COLO829 (cell line): ENCODE measurements at regions not wholly inside any gene's neighbourhood (a gene's known extent, or its start where the extent isn't known, plus 50 kb on each side); places are given as distances from the start of the nearest gene placed in this dataset.

Source experiments
- DNase-seq: peaks from one replicate; pipeline ENCODE4 v3.0.0; 2012; ENCODE audit warnings: low spot score

DNA sequence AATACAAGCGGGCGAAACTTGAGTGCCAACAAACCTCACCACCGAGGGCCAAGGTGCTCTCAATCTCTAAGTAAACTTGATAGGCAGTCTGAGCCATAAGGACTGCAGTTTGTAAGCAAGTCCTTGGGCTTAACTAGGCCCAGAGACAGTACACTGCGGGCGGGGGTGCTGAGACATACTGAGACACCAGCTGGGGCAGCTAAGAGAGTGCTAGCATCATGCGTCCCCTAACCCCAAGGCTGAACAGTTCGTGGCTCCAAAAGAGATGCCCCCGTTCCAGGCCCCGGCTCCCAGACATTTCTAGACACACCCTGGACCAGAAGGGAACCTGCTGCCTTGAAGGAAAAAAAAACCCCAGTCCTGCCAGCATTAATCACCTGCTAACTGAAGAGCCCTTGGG lies 126.8 kb upstream of the PRDX4 start:
- no peak for DNase-seq

DNA sequence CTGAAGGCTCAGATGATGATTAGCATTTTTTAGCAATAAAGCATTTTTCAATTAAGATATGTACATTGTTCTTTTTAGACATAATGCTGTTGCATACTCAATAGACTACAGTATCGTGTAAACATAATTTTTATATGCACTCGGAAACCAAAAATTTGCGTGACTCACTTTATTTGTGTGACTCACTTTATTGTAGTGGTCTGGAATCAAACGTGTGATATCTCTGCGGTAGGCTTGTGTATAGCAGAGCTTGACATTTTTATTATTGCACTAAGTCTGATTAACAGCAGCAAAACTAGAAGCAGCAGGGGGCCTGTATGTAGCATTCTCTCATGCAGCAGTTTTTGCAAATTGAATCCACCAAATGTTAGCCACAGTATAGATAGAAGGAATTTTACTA lies 119.1 kb upstream of the PRDX4 start:
- DNase-seq, result no peak

DNA sequence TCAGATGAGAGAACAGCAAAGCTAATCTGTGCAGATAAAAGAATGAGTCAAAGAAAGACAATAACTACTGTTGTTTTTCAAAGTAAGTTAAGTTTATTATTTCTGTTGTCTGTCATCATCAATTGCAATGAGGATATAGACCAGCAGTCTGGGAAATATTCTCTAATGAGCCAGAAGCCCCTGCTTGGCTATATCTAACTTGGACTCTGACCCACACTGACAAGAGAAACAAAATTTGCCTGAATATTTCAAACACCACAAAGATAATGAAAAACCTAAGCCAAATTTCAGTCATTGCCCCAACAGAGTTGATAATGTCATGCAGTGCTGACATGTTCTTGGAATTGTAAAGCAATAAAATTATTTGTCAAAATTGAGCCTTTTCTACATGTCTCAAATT lies 115.0 kb upstream of the PRDX4 start:
- no peak for DNase-seq

DNA sequence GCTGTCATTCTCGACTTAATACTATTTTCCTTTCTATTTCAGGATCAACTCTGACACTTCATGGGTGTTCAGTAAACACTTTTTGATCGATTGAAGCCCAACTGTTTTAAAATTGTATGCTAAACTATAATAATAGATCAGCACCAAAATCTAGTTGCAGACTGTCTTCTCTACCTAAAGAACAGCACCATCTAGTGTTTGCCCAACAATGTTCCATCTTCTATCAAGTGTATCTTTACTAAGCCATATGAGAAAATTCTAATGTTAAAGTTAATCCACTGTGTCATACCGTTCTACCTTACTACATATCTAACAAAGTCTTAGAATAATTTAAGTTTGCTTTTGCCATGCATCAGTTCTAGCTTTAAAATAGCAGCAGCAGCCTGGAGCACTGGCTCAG lies 113.0 kb upstream of the PRDX4 start:
- DNase-seq, result peak; percentile 19

DNA sequence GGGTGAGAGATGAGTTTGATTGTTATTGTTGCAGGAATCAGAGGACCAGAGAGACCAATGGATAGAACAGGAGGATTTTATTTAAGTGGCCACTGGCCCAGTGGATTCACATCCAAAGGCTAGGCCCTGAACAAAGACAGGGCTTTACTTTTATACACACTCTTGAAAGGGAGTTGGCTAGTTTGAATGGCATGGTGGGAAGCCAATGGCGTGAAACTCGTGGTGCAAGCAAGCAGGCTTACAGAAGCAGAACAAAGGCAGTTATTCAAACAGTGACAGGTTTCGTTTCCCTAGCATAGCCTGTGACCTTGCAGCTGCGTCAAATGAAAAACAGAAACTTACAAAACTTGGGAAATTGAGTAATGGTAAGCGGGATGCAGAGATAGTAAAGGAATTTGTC lies 110.2 kb upstream of the PRDX4 start:
- DNase-seq, result no peak

DNA sequence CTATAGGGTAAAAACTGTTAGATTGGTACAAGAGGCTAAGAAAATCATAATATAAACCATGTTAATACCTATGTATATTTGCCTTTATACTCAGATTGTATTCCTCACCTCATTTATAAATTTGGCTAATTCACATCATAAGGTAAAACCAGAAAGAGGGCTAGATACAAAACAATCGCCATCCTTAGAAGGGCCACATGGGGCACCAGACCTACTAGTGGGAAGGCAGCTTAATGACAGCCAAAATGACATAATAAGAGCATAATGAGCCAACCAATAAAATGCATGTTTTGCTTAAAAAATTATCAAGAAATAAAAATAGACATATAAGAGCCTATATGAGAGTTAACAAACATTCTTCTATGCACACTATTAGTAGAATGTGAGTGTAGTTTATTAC lies 107.3 kb upstream of the PRDX4 start:
- DNase-seq, result no peak

DNA sequence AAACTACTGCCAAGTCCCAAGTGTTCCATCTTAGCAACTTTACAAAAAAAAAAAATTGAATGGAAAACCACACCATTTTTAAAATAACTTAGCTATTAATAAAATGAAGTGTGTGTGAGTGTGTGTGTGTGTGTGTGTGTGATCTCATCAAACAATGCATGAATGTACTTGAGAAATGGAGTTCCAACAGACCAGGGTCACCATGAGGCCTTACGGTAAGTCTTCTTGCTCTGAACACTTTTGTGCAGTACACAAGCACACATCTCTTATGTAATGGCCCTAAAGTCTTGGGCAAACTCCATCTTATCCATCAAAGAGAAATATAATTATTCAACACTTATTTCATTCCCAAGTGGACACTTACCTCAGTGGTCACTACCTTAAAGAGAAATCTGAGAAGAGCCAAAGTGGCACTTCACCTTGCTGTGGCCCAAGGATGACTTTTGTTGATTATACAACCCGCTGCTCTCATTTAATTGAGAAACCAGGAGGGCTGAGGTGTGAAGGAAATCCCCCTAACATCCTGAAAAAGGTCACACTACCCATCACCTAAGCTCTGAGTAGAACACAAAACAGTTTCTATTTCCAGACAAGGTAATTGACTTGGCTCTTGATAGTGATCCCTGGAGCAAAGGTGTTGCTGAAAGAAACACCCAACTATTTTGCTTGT lies 96.5 kb upstream of the PRDX4 start:
- DNase-seq, result no peak

DNA sequence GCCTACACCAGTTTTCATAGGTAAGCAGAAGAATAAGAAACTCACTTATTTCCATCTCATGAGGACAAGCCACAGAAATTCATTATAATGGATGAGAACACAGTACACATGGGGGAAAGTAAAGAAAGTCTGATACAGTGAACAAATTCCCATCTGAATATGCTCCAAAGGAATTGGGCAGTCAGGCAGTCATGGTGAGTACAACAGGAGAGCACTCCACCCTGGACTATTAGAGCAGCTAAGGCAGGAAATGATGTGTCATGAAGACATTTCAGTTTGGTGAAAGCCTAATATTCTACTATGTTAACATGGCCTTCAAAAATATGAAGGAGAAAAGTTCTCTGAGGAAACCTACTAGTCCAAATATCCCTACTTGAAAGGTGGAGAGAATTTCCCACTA lies 92.0 kb upstream of the PRDX4 start:
- no peak for DNase-seq

DNA sequence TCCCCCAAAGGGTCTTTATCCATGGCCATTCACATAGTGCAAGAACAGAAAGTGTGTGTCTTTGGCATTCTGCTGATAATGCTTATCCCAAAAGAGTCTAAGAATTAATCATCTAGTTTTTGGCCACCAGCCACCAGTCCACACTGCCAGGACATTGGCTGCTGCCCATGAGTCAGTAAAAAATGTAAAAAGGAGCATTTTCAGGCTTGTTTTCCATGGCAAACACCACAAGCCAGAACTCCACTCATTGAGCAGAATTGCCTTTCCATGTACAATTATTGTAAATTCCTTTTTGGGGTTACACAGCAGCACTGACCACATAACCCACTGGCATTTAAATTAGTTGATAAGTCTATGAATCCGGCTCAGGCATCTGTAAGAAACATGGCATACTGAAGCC lies 89.2 kb upstream of the PRDX4 start:
- DNase-seq, result no peak

DNA sequence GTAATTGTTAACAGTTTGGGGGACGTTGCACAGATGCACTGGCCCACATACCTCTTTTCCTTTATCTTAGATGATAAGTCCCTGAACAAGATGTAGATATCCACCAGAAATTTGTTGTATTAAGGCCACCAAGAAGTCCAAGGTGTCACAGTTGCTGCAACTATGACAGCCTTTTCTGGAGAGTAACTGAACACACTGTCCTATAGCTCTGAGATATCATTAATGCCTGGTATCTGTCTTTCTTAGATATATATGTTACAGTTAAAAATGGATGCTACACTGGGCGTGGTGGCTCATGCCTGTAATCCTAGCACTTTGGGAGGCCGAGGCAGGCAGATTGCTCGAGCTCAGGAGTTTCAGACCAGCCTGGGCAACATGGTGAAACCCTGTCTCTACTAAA lies 77.8 kb upstream of the PRDX4 start:
- no peak for DNase-seq

DNA sequence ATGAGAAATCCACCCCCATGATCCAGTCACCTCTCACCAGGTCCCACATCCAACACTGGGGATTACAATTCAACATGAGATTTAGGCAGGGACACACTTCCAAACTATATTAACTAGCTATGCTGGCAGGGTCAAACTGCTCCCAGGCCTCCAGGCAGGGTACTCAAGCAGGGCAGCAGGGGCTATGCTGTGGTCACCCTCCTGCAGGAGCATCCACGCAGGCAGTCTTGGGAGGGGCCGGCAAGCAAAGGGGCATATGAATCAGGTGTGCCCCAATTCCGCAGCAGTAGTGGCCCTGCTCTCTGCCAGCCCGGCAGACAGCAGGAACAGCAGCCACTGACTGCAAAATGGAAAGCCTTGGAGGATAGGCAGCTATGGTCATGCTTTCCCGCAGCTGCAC lies 74.6 kb upstream of the PRDX4 start:
- no peak for DNase-seq

DNA sequence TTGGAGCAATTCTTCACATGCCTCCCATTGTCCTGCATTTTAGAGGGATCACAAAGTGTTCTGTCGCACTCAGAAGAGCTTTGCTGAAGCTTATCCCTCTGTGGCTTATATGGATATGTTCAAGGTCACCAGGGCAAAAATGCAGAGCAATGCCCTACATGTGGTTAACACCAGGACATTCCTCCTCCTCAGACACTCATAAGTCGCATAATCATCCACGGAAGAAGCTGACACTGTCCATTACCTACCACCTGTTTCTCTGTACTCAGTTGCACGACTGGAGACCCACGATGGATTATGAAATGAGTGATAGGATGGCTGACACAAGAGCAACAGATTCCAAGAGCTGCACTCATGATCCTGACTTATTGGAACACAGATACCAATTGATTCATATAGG lies 68.7 kb upstream of the PRDX4 start:
- DNase-seq, result no peak

DNA sequence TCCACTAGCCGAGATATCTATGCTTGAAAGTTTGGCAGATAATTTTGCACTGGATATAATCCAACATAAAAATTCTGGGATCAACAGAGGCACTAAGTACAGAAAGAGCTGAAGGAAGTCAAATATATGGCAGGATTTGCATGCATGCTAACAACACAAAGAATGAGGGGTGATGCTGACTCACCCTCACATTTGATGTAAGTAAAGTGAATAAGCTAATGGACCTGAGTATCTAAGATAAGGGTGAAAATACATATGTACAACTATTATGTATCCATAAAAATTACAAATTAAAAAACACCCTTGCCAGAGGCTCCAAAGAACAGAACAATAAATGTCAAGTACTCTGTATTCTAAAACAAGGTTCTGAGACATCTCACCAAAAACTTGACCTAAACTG lies 63.8 kb upstream of the PRDX4 start:
- no peak for DNase-seq

DNA sequence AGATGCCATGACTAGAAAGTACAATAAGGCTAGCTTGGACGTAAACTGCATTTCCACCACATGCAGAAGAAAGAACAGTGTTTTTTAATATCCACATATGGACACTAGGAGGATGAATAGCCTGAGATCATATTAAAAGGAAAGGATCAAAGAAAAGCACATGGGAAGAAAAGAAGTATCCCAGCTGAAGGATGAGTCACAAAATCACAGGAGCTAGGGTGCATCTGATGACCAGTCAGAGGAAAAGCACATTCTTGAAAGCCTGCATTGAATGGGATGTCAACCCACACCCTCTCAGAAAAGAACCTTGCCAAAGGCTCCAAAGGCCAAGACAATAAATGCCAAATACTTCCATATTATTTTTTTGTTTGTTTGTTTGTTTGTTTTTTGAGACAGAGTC lies 56.8 kb upstream of the PRDX4 start:
- peak; percentile 90 for DNase-seq

DNA sequence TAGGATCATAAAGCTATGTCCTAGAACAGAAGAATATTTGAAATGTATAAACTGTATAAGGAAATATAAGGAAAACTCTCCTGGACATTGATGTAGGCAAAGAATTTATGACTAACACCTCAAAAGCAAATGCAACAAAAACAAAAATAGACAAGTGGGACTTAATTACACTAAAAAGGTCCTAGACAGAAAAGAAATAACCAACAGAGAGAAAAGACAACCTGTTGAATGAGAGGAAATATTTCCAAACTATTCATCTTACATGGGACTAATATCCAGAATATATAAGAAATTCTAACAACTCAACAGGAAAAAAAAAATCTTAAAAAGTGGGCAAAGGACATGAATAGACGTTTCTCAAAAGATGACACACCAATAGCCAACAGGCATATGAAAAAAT lies 54.4 kb upstream of the PRDX4 start:
- DNase-seq, result no peak

DNA sequence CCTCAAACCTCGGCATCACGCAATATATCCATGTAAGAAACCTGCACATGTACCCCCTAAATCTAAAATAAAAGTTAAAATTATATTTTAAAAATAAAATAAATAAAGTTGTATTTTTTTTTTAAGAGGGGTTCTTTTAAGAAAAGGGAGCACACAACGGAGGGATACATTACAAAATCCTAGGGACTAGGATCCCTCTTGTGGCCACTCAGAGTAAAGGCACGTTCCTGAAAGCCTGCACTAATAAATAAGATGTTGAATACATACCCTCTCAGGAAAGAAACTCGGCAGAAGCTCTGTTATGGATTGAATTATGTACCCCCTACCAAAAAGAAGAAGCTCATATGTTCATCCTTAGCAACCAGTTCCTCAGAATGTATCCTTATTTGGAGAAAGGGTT lies 50.9 kb upstream of the PRDX4 start:
- DNase-seq, result peak; percentile 39
